GM12878 (cell line): ENCODE measurements at regions not wholly inside any gene's neighbourhood (a gene's known extent, or its start where the extent isn't known, plus 50 kb on each side); places are given as distances from the start of the nearest gene placed in this dataset.
"Not testable (repeated sequence)": the region's sequence is repeated elsewhere in the genome, so short reads cannot be mapped to it uniquely, and the experiment has no call there.

ENCODE experiments used
- ATAC-seq: fragments of 200-7000 bp; cut with Tn5 transposase; 3 replicates; pipeline ENCODE4 v1.9.1; 2020; ENCODE audit warnings: mild to moderate bottlenecking, moderate library complexity
- BruUV-seq: library from RNA; stranded (reverse); fragments of 400-500 nt; replicated peaks from 2 replicates; lab custom pipeline; 2021; lab: Mats Ljungman, UMichigan
- CTCF ChIA-PET: fragments of 300-600 bp; sonication (Branson Sonifier 250); formaldehyde crosslinking; extraction: SDS; loops from one replicate; lab custom pipeline; 2021; ENCODE audit warnings: inconsistent platforms; lab: Yijun Ruan, JAX
- POLR2A ChIA-PET: fragments of 350-600 bp; formaldehyde crosslinking; extraction: SDS; loops from one replicate; lab custom pipeline; 2021; ENCODE audit warnings: inconsistent platforms; lab: Charles Lee
- RAD21 ChIA-PET: fragments of 300-600 bp; sonication (Branson Sonifier 250); formaldehyde crosslinking; loops from one replicate; lab custom pipeline; 2023; ENCODE audit warnings: antibody characterized with exemption; ENCODE audit not compliant: unreplicated experiment; lab: Charles Lee
- SMC1A ChIA-PET: fragments of 300-600 bp; sonication (Branson Sonifier 250); formaldehyde crosslinking; loops from one replicate; lab custom pipeline; 2023; ENCODE audit not compliant: unreplicated experiment, uncharacterized antibody; lab: Charles Lee
- DNase-seq: peaks from one replicate; pipeline ENCODE4 v3.0.0-alpha.2; 2011; ENCODE audit warnings: low read depth, low spot score
- FAIRE-seq: peaks from 3 replicates; lab custom pipeline; 2011; peaks lifted over from hg19 to GRCh38; lab: Jason Lieb, UNC
- H2AFZ ChIP-seq: 2 replicates; pipeline ENCODE4 v1.6.0; 2011; ENCODE audit warnings: low read depth, low read length, control low read depth; ENCODE audit not compliant: control insufficient read depth
- H3K27ac ChIP-seq: 2 replicates; pipeline ENCODE4 v1.5.1; 2011; ENCODE audit warnings: control low read depth; ENCODE audit not compliant: control insufficient read depth, insufficient read depth
- H3K27me3 ChIP-seq, 2 experiments: replicated peaks in 1 of 2; 2 replicates each; pipeline versions ENCODE4 v1.6.0 to v1.6.1; 2011; ENCODE audit warnings: low read length in 1 of 2; ENCODE audit not compliant: control insufficient read depth in 2 of 2, insufficient read depth in 2 of 2
- H3K36me3 ChIP-seq, 2 experiments: 2 replicates each; pipeline ENCODE4 v1.5.1; 2011; ENCODE audit warnings: low read length in 1 of 2; ENCODE audit not compliant: control insufficient read depth in 2 of 2, insufficient read depth in 2 of 2
- H3K4me1 ChIP-seq: 2 replicates; pipeline ENCODE4 v1.6.1; 2011; ENCODE audit warnings: mild to moderate bottlenecking, low read length, moderate library complexity, mixed read lengths; ENCODE audit not compliant: control insufficient read depth, insufficient read depth
- H3K4me2 ChIP-seq: 2 replicates; pipeline ENCODE4 v1.6.0; 2011; ENCODE audit warnings: control low read depth; ENCODE audit not compliant: control insufficient read depth, insufficient read depth
- H3K4me3 ChIP-seq: fragments of 200-600 bp; sonication (generic); 2 replicates; pipeline ENCODE4 v1.5.1; 2016
- H3K79me2 ChIP-seq: 2 replicates; pipeline ENCODE4 v1.6.0; 2011; ENCODE audit warnings: low read length; ENCODE audit not compliant: control insufficient read depth, insufficient read depth
- H3K9ac ChIP-seq: 2 replicates; pipeline ENCODE4 v1.8.0; 2011; ENCODE audit warnings: low read length, control low read depth, mixed read lengths; ENCODE audit not compliant: control insufficient read depth, insufficient read depth
- H3K9me3 ChIP-seq: replicated peaks from 3 replicates; pipeline ENCODE4 v1.5.1; 2011; ENCODE audit warnings: mild to moderate bottlenecking, low read length; ENCODE audit not compliant: control insufficient read depth, insufficient read depth
- H4K20me1 ChIP-seq: 2 replicates; pipeline ENCODE4 v1.6.0; 2011; ENCODE audit not compliant: control insufficient read depth, insufficient read depth
- CBFB ChIP-seq: IDR thresholded peaks from 2 replicates; pipeline ENCODE4 v1.6.1; 2016; ENCODE audit warnings: antibody characterized with exemption, low read depth
- ESRRA ChIP-seq: IDR thresholded peaks from 2 replicates; pipeline ENCODE4 v1.6.1; 2012; ENCODE audit warnings: mild to moderate bottlenecking, low read length, improper control_type of control experiment
- HDAC2 ChIP-seq: fragments of 200-600 bp; sonication (generic); IDR thresholded peaks from 2 replicates; pipeline ENCODE4 v1.6.1; 2017
- NFXL1 ChIP-seq: fragments of 450-650 bp; IDR thresholded peaks from 2 replicates; pipeline ENCODE4 v1.6.1; 2017; ENCODE audit warnings: antibody characterized with exemption, mild to moderate bottlenecking, borderline replicate concordance
- POLR2A ChIP-seq: IDR thresholded peaks from 2 replicates; pipeline ENCODE4 v1.6.1; 2011; ENCODE audit warnings: low read depth, mild to moderate bottlenecking, low read length
- RAD21 ChIP-seq: IDR thresholded peaks from 2 replicates; pipeline ENCODE4 v1.6.1; 2011; ENCODE audit warnings: mild to moderate bottlenecking, low read depth, low read length, moderate library complexity; ENCODE audit not compliant: insufficient read depth
- RB1 ChIP-seq: fragments of 450-650 bp; formaldehyde crosslinking; IDR thresholded peaks from 2 replicates; pipeline ENCODE4 v1.6.1; 2017; ENCODE audit warnings: mild to moderate bottlenecking, borderline replicate concordance
- SMARCA5 ChIP-seq: fragments of 450-650 bp; IDR thresholded peaks from 2 replicates; pipeline ENCODE4 v1.6.1; 2017; ENCODE audit warnings: mild to moderate bottlenecking
- TBL1XR1 ChIP-seq: IDR thresholded peaks from 2 replicates; pipeline ENCODE4 v1.6.1; 2012; ENCODE audit warnings: low read depth, low read length, improper control_type of control experiment
- WRNIP1 ChIP-seq: IDR thresholded peaks from 2 replicates; pipeline ENCODE4 v1.6.1; 2011; ENCODE audit warnings: low read depth, low read length, improper control_type of control experiment, borderline replicate concordance
- ZNF207 ChIP-seq: fragments of 450-650 bp; IDR thresholded peaks from 2 replicates; pipeline ENCODE4 v1.6.1; 2014; ENCODE audit warnings: antibody characterized with exemption, mild to moderate bottlenecking, borderline replicate concordance
- WGBS: methylation state at CpG from one replicate; pipeline ENCODE4 v1.1.6; 2016; ENCODE audit warnings: low lambda C conversion rate; ENCODE audit not compliant: insufficient replicate concordance, insufficient coverage; ENCODE audit errors: missing lambda C conversion rate; 5-methylcytosine and 5-hydroxymethylcytosine counted together
- in situ Hi-C: fragments of 300-500 bp; cut with MboI; formaldehyde crosslinking; loops from 9 replicates; pipeline ENCODE4 v1.14.3; 2018; ENCODE audit warnings: mixed read lengths
- intact Hi-C: fragments of 100-400 bp; cut with micrococcal nuclease; formaldehyde crosslinking; loops from one replicate; pipeline ENCODE4 v1.14.2; 2022; ENCODE audit not compliant: unreplicated experiment
- TF ChIP-seq, protein P1 (sequence below): fragments of 150-350 bp; IDR thresholded peaks from 2 replicates; pipeline ENCODE4 v1.6.1; 2014; ENCODE audit warnings: mild to moderate bottlenecking, low read depth, low read length
- TF ChIP-seq, protein P2 (sequence below): IDR thresholded peaks from 2 replicates; pipeline ENCODE4 v1.6.1; 2012; ENCODE audit warnings: mild to moderate bottlenecking, low read depth, low read length

DNA sequence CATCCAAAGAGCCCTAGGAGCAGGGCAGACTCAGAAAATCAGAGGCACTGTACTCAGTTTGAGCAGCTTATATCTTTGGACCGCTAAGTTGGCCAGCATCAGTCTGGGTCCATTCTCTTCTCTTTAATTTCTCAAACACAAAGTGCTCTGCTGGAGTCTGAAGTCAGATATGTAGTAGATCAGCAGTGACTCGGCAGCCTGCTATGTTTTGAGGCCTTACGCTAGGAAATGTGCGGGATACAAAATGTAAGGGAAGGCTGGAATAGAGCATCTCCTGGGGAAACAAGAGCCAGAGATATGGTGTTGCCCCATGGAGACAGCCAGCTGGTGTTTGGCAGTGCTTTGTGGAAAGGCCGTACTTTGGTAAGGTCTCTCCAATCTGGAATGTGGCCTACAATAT lies 60.6 kb upstream of the VKORC1L1 start:
- ChIA-PET RAD21 (no interaction called here), CTCF (interaction anchor here (1.1 to 3.5 kb wide), 2 partner anchors 26 to 28 kb away, joined by 3 to 16 read pairs; no protein-coding TSS in a partner anchor), POLR2A (interaction anchor here (0.7 kb wide), 1 partner anchor 843 kb away, joined by 3 read pairs; no protein-coding TSS in a partner anchor), SMC1A (interaction anchor here (0.6 to 5.2 kb wide), 2 partner anchors 28 to 112 kb away, joined by 3 to 26 read pairs; no protein-coding TSS in a partner anchor)
- no peaks in the 10 kb centered on the region for H3K27me3 ChIP-seq
- H3K36me3 ChIP-seq = no peaks in the 10 kb centered on the region; a peak in 2 of 4 replicates
- in situ Hi-C loops (no loop called here), intact Hi-C loops (loop anchor here (5.0 kb wide), 1 partner anchor 60 kb away; no protein-coding TSS in a partner anchor)
- peaks cover 2% of the 10 kb centered on the region; the same call in 2 of the 3 replicates for H3K9me3 ChIP-seq
- H3K4me3 ChIP-seq = no peak overlapping the region
- FAIRE-seq (no peak), DNase-seq (no peak), ATAC-seq (no peak)
- no peak overlapping the region for H3K27ac ChIP-seq
- H3K9ac ChIP-seq = no peak overlapping the region
- no TSS peak for BruUV-seq
- no peaks in the 10 kb centered on the region for H3K79me2 ChIP-seq
- 99% methylated on average over 5 of the region's 5 CpGs for WGBS
- H4K20me1 ChIP-seq = no peaks in the 10 kb centered on the region
- no peak overlapping the region for H2AFZ ChIP-seq
- H3K4me2 ChIP-seq = no peak overlapping the region
- peaks cover 16% of the 10 kb centered on the region for H3K4me1 ChIP-seq
- TF ChIP-seq WRNIP1 (no peak), POLR2A (no peak), RAD21 (no peak), SMARCA5 (no peak), TBL1XR1 (no peak), RB1 (no peak), HDAC2 (no peak), NFXL1 (no peak), ESRRA (no peak), CBFB (no peak), ZNF207 (no peak)
- TF ChIP-seq, protein P1, sequence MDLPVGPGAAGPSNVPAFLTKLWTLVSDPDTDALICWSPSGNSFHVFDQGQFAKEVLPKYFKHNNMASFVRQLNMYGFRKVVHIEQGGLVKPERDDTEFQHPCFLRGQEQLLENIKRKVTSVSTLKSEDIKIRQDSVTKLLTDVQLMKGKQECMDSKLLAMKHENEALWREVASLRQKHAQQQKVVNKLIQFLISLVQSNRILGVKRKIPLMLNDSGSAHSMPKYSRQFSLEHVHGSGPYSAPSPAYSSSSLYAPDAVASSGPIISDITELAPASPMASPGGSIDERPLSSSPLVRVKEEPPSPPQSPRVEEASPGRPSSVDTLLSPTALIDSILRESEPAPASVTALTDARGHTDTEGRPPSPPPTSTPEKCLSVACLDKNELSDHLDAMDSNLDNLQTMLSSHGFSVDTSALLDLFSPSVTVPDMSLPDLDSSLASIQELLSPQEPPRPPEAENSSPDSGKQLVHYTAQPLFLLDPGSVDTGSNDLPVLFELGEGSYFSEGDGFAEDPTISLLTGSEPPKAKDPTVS = no peak
- TF ChIP-seq, protein P2, sequence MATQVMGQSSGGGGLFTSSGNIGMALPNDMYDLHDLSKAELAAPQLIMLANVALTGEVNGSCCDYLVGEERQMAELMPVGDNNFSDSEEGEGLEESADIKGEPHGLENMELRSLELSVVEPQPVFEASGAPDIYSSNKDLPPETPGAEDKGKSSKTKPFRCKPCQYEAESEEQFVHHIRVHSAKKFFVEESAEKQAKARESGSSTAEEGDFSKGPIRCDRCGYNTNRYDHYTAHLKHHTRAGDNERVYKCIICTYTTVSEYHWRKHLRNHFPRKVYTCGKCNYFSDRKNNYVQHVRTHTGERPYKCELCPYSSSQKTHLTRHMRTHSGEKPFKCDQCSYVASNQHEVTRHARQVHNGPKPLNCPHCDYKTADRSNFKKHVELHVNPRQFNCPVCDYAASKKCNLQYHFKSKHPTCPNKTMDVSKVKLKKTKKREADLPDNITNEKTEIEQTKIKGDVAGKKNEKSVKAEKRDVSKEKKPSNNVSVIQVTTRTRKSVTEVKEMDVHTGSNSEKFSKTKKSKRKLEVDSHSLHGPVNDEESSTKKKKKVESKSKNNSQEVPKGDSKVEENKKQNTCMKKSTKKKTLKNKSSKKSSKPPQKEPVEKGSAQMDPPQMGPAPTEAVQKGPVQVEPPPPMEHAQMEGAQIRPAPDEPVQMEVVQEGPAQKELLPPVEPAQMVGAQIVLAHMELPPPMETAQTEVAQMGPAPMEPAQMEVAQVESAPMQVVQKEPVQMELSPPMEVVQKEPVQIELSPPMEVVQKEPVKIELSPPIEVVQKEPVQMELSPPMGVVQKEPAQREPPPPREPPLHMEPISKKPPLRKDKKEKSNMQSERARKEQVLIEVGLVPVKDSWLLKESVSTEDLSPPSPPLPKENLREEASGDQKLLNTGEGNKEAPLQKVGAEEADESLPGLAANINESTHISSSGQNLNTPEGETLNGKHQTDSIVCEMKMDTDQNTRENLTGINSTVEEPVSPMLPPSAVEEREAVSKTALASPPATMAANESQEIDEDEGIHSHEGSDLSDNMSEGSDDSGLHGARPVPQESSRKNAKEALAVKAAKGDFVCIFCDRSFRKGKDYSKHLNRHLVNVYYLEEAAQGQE = no peak

DNA sequence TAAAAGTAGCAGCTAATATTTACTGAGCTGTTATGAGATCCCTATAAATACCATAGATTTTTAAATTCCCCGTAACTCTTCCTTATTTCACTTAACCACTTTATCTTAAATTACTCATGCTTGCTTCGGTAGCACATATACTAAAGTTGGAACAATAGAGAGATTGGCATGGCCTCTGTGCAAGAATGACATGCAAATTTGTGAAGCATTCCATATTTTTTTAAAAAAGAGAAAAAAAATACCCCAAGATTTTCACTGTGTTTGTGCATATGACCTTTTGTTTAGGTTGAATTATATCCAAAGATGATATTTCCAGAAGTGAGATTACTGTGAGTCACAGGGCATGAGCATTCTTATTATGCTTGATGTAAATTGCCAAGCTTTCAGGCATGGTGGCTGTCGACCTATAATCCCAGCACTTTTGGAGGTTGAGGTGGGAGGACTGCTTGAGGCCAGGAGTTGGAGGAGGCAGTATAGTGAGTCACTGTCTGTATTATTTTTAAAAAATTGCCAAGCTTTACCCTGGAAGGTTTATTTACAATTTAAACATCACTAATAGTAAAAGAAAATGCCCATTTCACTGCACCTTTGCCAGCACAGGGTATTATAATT lies 58.2 kb upstream of the VKORC1L1 start:
- H4K20me1 ChIP-seq, H3K4me3 ChIP-seq, H3K79me2 ChIP-seq, FAIRE-seq, H3K27ac ChIP-seq, H2AFZ ChIP-seq, in situ Hi-C loops, H3K4me2 ChIP-seq, H3K9ac ChIP-seq, ATAC-seq, POLR2A ChIA-PET, H3K9me3 ChIP-seq, BruUV-seq, H3K27me3 ChIP-seq, DNase-seq, H3K36me3 ChIP-seq: not testable (repeated sequence)
- ChIA-PET RAD21 (interaction anchor here (0.6 to 2.1 kb wide), 2 partner anchors 26 to 1266 kb away, joined by 5 to 7 read pairs; no protein-coding TSS in a partner anchor), SMC1A (interaction anchor here (1.2 to 1.9 kb wide), 3 partner anchors 11 to 26 kb away, joined by 4 to 7 read pairs (median 4); no protein-coding TSS in a partner anchor), CTCF (interaction anchor here (1.5 to 2.2 kb wide), 3 partner anchors 10 to 65 kb away, joined by 3 to 5 read pairs (median 5); no protein-coding TSS in a partner anchor)
- WGBS = 86% methylated on average over 3 of the region's 3 CpGs
- intact Hi-C loops = loop anchor here (5.0 kb wide), 1 partner anchor 62 kb away; no protein-coding TSS in a partner anchor
- H3K4me1 ChIP-seq = peaks cover 16% of the 10 kb centered on the region
